Choroid plexus epithelial cell (primary cell): ENCODE measurements at regions not wholly inside any gene's neighbourhood (a gene's known extent, or its start where the extent isn't known, plus 50 kb on each side); places are given as distances from the start of the nearest gene placed in this dataset.
A peak's percentile ranks its signal among the peaks of the same experiment; 100 is the strongest.

Experiments
- DNase-seq: peaks from one replicate; pipeline ENCODE4 v3.0.0-alpha.2; 2010; ENCODE audit warnings: low read depth
- H3K4me3 ChIP-seq: 2 replicates; pipeline ENCODE4 v1.5.1; 2011; ENCODE audit warnings: low read depth, mild to moderate bottlenecking, control low read depth, low read length, moderate library complexity
- CTCF ChIP-seq: conservative IDR thresholded peaks from 2 replicates; pipeline ENCODE4 v1.5.1; 2011; ENCODE audit warnings: low read depth, mild to moderate bottlenecking, control low read depth, inconsistent platforms, low read length, moderate library complexity

- no peak for DNase-seq
- TF ChIP-seq CTCF: no peak
- H3K4me3 ChIP-seq: no peak overlapping the region
Observed at GRCh38 chr1:56297904-56298303, 281.5 kb downstream of the PLPP3 start.

GRCh38 chr1:56297208-56297607 is 282.2 kb downstream of the PLPP3 start:
- DNase-seq: peak; percentile 13
- H3K4me3 ChIP-seq: no peak overlapping the region
- TF ChIP-seq CTCF: no peak

- no peak overlapping the region for H3K4me3 ChIP-seq
- no peak for TF ChIP-seq CTCF
- peak; percentile 33 for DNase-seq
Observed at GRCh38 chr1:56295949-56296929, 283.1 kb downstream of the PLPP3 start.

- no peak for TF ChIP-seq CTCF
- DNase-seq: no peak
- H3K4me3 ChIP-seq: no peak overlapping the region
Observed at GRCh38 chr1:56291374-56291919, 287.9 kb downstream of the PLPP3 start.

GRCh38 chr1:56289260-56289659 is 290.1 kb downstream of the PLPP3 start:
- no peak for TF ChIP-seq CTCF
- H3K4me3 ChIP-seq: no peak overlapping the region
- no peak for DNase-seq

- TF ChIP-seq CTCF: no peak
- DNase-seq: no peak
- no peak overlapping the region for H3K4me3 ChIP-seq
Observed at GRCh38 chr1:56287721-56288120, 291.6 kb downstream of the PLPP3 start.

- DNase-seq: no peak
- H3K4me3 ChIP-seq: no peak overlapping the region
- TF ChIP-seq CTCF: no peak
Observed at GRCh38 chr1:56286956-56287355, 292.4 kb downstream of the PLPP3 start.
